NT2/D1 (cell line): ENCODE measurements at regions not wholly inside any gene's neighbourhood (a gene's known extent, or its start where the extent isn't known, plus 50 kb on each side); places are given as distances from the start of the nearest gene placed in this dataset.

ENCODE experiments used
- SUZ12 ChIP-seq: IDR thresholded peaks from 2 replicates; pipeline ENCODE4 v1.6.1; 2011; ENCODE audit not compliant: insufficient read length, insufficient read depth; ENCODE audit errors: extremely low read depth
- YY1 ChIP-seq: IDR thresholded peaks from 2 replicates; pipeline ENCODE4 v1.6.1; 2011; ENCODE audit not compliant: insufficient read length, insufficient read depth
- ZNF274 ChIP-seq: IDR thresholded peaks from 2 replicates; pipeline ENCODE4 v1.6.1; 2011; ENCODE audit warnings: mild to moderate bottlenecking, low read depth, low read length

DNA sequence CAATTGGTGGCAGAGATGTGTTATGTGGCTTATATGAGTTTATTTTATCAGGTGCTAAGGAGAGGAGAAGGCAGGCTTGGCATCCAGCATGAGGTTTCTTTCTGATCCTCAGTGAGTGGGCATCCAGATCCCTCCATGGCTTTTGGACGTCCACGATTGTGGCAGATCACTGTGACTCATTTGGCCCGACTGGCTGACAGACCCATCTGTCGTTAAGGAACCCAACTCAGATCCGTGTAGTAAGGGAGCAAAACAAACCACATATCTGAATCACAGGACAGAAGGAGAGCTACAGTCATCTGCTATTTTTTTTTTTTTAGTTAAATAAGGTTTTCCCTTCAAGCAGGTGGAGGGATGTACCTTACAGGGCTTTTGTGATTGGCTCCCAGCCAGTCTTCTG, 197.0 kb upstream of the KCNH8 start:
- TF ChIP-seq SUZ12 (no peak), YY1 (no peak), ZNF274 (no peak)
